Activated CD4-positive, alpha-beta T cell treated with anti-CD3 and anti-CD28 coated beads, Interleukin-2, amount 10 ng/mL, durations not matched to agents 24 days and 14 days (primary cell): ENCODE measurements at regions not wholly inside any gene's neighbourhood (a gene's known extent, or its start where the extent isn't known, plus 50 kb on each side); places are given as distances from the start of the nearest gene placed in this dataset.

ENCODE experiments used
- DNase-seq: peaks from one replicate; pipeline ENCODE4 v3.0.0; 2022
- H3K27ac Mint-ChIP-seq: one replicate; pipeline ENCODE4 v1.8.0; 2022; ENCODE audit warnings: mild to moderate bottlenecking, mixed read lengths
- H3K27me3 Mint-ChIP-seq: one replicate; pipeline ENCODE4 v1.8.0; 2022; ENCODE audit warnings: mixed read lengths
- H3K36me3 Mint-ChIP-seq: one replicate; pipeline ENCODE4 v1.8.0; 2022; ENCODE audit warnings: low read depth, mild to moderate bottlenecking, mixed read lengths
- H3K4me1 Mint-ChIP-seq: one replicate; pipeline ENCODE4 v1.8.0; 2021; ENCODE audit warnings: mixed read lengths
- H3K4me3 Mint-ChIP-seq: one replicate; pipeline ENCODE4 v1.8.0; 2022; ENCODE audit warnings: mild to moderate bottlenecking, moderate library complexity, mixed read lengths
- H3K9me3 Mint-ChIP-seq: one replicate; pipeline ENCODE4 v1.8.0; 2021; ENCODE audit warnings: mixed read lengths
- intact Hi-C: fragments of 100-400 bp; cut with micrococcal nuclease; formaldehyde crosslinking; loops from one replicate; pipeline ENCODE4 v1.15.1; 2023

DNA sequence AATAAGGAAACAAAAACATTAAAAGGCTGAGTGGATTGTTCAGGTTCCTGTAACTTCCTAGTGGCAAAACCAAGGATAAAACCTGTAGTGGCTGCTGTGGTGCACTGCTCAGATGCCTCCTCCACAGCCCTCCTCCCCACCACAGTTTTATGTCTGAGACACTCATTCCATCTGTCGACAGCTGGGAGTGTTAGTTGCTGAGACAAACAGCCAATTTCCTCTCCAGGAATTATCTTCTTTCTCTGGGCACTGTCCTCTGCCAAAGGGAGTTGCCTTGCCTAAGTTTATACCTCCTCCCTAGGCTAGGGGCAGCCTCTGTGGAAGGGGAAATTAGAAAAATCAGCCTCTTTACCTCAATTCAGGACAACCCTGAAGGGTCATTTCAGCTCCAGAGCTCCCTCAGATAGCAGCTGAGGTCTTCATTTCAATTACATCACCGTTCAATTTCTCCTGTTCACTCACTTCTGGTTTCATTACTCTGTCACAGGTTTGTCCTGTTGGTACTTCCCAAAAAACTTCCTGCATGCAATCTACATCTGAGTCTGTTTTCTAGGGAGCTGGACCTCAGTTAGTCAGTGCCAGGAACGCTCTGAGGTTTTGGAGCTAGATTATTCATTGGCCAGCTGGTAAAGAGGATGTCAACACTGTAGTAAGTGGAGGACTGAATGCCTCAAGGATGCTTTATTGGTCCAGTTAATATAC lies 74.9 kb upstream of the ATP2B1 start:
- Mint-ChIP-seq H3K4me3 (no peak overlapping the region), H3K9me3 (peaks cover 15% of the 10 kb centered on the region), H3K27me3 (no peaks in the 10 kb centered on the region), H3K27ac (no peak overlapping the region), H3K36me3 (peaks cover 2% of the 10 kb centered on the region), H3K4me1 (no peaks in the 10 kb centered on the region)
- intact Hi-C loops, result no loop called here
- no peak for DNase-seq

DNA sequence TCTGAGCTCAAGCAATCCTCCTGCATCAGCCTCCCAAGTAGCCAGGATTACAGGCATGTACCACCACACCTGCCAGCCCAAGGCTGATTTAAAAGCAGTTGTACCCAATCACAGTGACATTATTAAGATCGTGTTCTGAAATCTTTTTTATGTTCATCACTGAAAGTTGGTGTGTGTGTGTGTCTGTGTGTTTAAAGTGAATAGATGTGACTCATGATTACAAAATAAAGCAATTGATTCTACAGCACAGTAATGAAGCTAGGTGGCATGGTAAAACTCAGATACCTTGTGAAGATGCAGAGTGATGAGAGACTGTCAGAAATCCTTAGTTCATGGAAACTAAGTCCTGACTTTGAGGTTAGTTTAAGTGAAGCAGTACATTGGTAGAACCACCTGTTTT lies 74.2 kb upstream of the ATP2B1 start:
- Mint-ChIP-seq H3K4me3 (no peak overlapping the region), H3K36me3 (peaks cover 2% of the 10 kb centered on the region), H3K27me3 (no peaks in the 10 kb centered on the region), H3K9me3 (peaks cover 19% of the 10 kb centered on the region), H3K27ac (no peak overlapping the region), H3K4me1 (no peaks in the 10 kb centered on the region)
- intact Hi-C loops, result no loop called here
- no peak for DNase-seq

- H3K4me1 Mint-ChIP-seq, result no peaks in the 10 kb centered on the region
These were observed 73.4 kb upstream of the ATP2B1 start for GRCh38 chr12:89781946-89782550.

DNA sequence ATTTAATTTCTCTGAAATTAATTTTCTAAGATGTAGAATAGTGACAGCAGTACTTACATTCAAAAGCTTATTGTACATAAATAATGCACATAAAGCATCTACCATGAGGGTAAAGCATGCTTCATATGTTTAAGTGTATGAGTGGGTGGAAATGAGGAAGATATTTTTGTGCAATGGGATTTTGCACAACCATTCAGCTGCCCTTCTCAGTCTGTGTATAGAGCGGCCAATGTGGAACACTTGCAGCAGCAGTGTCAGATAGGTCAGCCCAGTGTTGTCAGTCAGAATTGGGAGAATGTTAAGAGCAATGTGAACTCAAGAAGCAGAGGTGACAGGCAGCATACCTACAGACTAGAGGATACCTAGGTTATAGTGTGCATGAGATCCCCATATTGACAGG lies 72.5 kb upstream of the ATP2B1 start:
- intact Hi-C loops, result no loop called here
- Mint-ChIP-seq H3K27ac (no peak overlapping the region), H3K4me3 (no peak overlapping the region), H3K36me3 (peaks cover 2% of the 10 kb centered on the region), H3K27me3 (peaks cover 2% of the 10 kb centered on the region), H3K9me3 (peaks cover 17% of the 10 kb centered on the region), H3K4me1 (no peaks in the 10 kb centered on the region)
- no peak for DNase-seq

More at GRCh38 chr12:89781946-89782550, 73.4 kb upstream of the ATP2B1 start:
- Mint-ChIP-seq H3K27me3 (peaks cover 2% of the 10 kb centered on the region), H3K36me3 (peaks cover 2% of the 10 kb centered on the region), H3K27ac (no peak overlapping the region), H3K4me3 (no peak overlapping the region), H3K9me3 (peaks cover 22% of the 10 kb centered on the region)
- intact Hi-C loops, result no loop called here
- DNase-seq, result no peak

- H3K4me1 Mint-ChIP-seq, result no peaks in the 10 kb centered on the region
- no peaks in the 10 kb centered on the region for H3K36me3 Mint-ChIP-seq
- H3K27me3 Mint-ChIP-seq, result peaks cover 4% of the 10 kb centered on the region
- H3K4me3 Mint-ChIP-seq, result no peak overlapping the region
- no peak for DNase-seq
- peaks cover 14% of the 10 kb centered on the region for H3K9me3 Mint-ChIP-seq
- intact Hi-C loops, result no loop called here
- no peak overlapping the region for H3K27ac Mint-ChIP-seq
These were observed 70.5 kb upstream of the ATP2B1 start for GRCh38 chr12:89779090-89779489.

DNA sequence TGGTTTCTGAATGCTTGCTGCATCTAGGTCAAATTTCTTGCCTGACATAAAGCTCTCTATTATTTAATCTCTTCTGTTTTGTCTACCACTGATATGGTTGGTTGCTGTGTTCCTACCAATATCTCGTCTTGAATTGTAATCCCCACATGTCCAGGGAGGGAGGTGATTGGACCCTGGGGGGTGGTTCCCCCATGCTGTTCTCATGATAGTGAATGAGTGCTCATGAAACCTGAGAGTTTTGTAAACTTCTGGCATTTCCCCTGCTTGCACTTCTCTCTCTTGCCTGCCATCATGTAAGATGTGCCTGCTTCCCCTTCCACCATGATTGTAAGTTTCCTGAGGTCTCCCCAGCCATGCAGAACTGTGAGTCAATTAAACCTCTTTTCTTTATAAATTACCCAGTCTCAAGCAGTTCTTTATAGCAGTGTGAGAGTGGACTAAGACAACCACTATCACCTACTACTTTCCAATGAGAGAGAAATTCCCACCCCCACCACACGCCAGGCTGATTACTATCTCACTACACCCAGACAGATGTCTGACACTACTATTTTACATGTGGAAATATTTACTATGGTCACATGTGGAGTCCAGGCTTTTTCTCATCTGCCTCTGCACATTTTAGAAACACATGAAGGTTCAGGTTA lies 69.2 kb upstream of the ATP2B1 start:
- Mint-ChIP-seq H3K4me3 (no peak overlapping the region), H3K9me3 (peaks cover 17% of the 10 kb centered on the region), H3K27me3 (peaks cover 4% of the 10 kb centered on the region), H3K4me1 (no peaks in the 10 kb centered on the region), H3K36me3 (no peaks in the 10 kb centered on the region), H3K27ac (no peak overlapping the region)
- DNase-seq, result no peak
- intact Hi-C loops, result no loop called here

GRCh38 chr12:89775986-89776365 lies 67.3 kb upstream of the ATP2B1 start:
- Mint-ChIP-seq H3K27ac (no peak overlapping the region), H3K9me3 (peaks cover 21% of the 10 kb centered on the region), H3K36me3 (no peaks in the 10 kb centered on the region), H3K4me3 (no peak overlapping the region), H3K27me3 (peaks cover 4% of the 10 kb centered on the region), H3K4me1 (no peaks in the 10 kb centered on the region)
- intact Hi-C loops, result no loop called here
- no peak for DNase-seq

GRCh38 chr12:89775063-89775985 lies 66.7 kb upstream of the ATP2B1 start:
- Mint-ChIP-seq H3K27me3 (peaks cover 4% of the 10 kb centered on the region), H3K9me3 (peaks cover 21% of the 10 kb centered on the region), H3K4me1 (no peaks in the 10 kb centered on the region), H3K36me3 (no peaks in the 10 kb centered on the region), H3K27ac (no peak overlapping the region), H3K4me3 (no peak overlapping the region)
- intact Hi-C loops, result no loop called here
- no peak for DNase-seq

GRCh38 chr12:89774645-89775044 lies 66.0 kb upstream of the ATP2B1 start:
- peaks cover 4% of the 10 kb centered on the region for H3K27me3 Mint-ChIP-seq
- DNase-seq, result no peak
- intact Hi-C loops, result no loop called here
- H3K9me3 Mint-ChIP-seq, result peaks cover 21% of the 10 kb centered on the region
- H3K4me1 Mint-ChIP-seq, result no peaks in the 10 kb centered on the region
- no peaks in the 10 kb centered on the region for H3K36me3 Mint-ChIP-seq
- H3K4me3 Mint-ChIP-seq, result no peak overlapping the region
- no peak overlapping the region for H3K27ac Mint-ChIP-seq

DNA sequence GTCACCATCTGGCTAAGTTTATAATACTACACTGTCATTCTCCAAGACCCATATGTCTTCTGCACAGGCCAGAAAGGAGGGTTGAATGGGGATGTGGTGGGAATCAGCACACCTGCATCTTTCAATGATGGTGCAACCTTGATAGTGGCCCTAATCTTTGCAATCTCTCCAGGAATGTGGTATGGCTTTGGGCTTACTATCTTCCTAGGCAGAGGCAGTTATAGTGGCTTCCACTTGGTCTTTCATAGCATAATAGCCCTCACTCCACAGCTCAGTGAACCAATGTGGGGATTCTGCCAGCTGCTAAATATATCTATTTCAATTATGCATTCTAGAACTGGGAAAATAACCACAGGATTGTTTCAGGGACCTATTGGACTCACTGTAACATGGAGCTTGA lies 61.8 kb upstream of the ATP2B1 start:
- DNase-seq, result no peak
- H3K36me3 Mint-ChIP-seq, result no peaks in the 10 kb centered on the region
- intact Hi-C loops, result no loop called here
- H3K27ac Mint-ChIP-seq, result no peak overlapping the region
- H3K4me3 Mint-ChIP-seq, result no peak overlapping the region
- peaks cover 11% of the 10 kb centered on the region for H3K4me1 Mint-ChIP-seq
- H3K27me3 Mint-ChIP-seq, result peaks cover 3% of the 10 kb centered on the region
- peaks cover 22% of the 10 kb centered on the region for H3K9me3 Mint-ChIP-seq

- Mint-ChIP-seq H3K27me3 (peaks cover 3% of the 10 kb centered on the region), H3K4me3 (no peak overlapping the region), H3K9me3 (peaks cover 27% of the 10 kb centered on the region), H3K27ac (no peak overlapping the region), H3K36me3 (no peaks in the 10 kb centered on the region), H3K4me1 (peaks cover 11% of the 10 kb centered on the region)
- DNase-seq, result no peak
- intact Hi-C loops, result loop anchor here (1.0 kb wide), 1 partner anchor 13 kb away; no protein-coding TSS in a partner anchor
These were observed 60.8 kb upstream of the ATP2B1 start for GRCh38 chr12:89769483-89769818.

DNA sequence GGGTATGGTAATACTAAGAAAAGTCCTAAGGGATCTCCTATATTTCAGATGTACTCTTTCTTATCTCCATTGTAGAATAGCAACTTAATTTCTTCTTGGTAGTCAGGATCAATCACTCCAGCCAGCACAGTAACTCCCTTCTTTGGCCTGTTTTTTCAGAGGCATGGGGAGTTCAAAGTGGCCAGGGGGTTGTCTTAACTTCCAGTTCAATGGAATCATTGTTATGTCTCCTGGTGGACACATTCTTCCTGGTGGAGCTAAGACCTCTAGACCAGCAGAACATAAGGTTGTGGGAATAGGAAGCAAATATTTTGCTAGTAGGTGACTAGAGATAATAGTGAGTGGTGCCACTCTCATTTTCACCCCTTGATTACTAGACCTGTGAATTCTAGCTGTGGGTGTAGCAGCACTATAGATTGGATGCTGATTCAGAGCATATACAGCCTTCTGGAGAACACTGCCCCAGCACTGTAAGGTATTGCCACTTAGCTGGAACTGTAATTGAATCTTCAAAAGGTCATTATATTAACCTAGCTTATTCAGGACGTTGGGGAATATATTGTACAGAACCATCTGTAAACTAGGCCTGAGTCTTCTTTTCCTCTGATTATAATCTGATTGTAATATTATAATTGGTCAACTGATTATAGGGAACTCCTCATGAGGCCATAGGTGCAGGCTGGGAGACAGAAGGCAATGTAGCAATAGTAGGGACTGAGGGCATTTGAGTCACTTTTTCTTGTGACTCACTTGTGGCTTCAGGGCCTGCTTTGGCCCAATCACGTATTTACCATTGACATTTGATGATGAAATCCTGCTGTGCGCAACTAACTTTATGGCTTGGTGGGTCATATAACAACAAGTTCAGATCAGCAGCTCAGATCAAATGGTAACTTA lies 60.2 kb upstream of the ATP2B1 start:
- intact Hi-C loops, result loop anchor here (1.0 kb wide), 1 partner anchor 13 kb away; no protein-coding TSS in a partner anchor
- peaks cover 2% of the 10 kb centered on the region for H3K36me3 Mint-ChIP-seq
- no peak overlapping the region for H3K27ac Mint-ChIP-seq
- H3K27me3 Mint-ChIP-seq, result no peaks in the 10 kb centered on the region
- no peak for DNase-seq
- H3K4me3 Mint-ChIP-seq, result no peak overlapping the region
- peaks cover 11% of the 10 kb centered on the region for H3K4me1 Mint-ChIP-seq
- H3K9me3 Mint-ChIP-seq, result peaks cover 27% of the 10 kb centered on the region
